HCT116 (cell line): ENCODE measurements at regions not wholly inside any gene's neighbourhood (a gene's known extent, or its start where the extent isn't known, plus 50 kb on each side); places are given as distances from the start of the nearest gene placed in this dataset.

Source experiments
- ATAC-seq: fragments of 200-7000 bp; cut with Tn5 transposase; 2 replicates; pipeline ENCODE4 v1.9.1; 2020; ENCODE audit warnings: mild to moderate bottlenecking, moderate library complexity
- BruUV-seq: library from RNA; stranded (reverse); fragments of 400-500 nt; replicated peaks from 2 replicates; lab custom pipeline; 2021; lab: Mats Ljungman, UMichigan
- CTCF ChIA-PET: fragments of 300-600 bp; sonication (Branson Sonifier 250); formaldehyde crosslinking; loops from one replicate; lab custom pipeline; 2021; ENCODE audit warnings: antibody characterized with exemption; lab: Charles Lee
- POLR2A ChIA-PET: fragments of 300-600, 350-600 bp; sonication (Branson Sonifier 250); formaldehyde crosslinking; loops from one replicate; lab custom pipeline; 2021; ENCODE audit warnings: antibody characterized with exemption; lab: Charles Lee
- RAD21 ChIA-PET, 2 experiments: fragments of 300-600 bp; sonication (Branson Sonifier 250); formaldehyde crosslinking; loops; one replicate each; lab custom pipeline; 2023; ENCODE audit warnings: low total read pairs in 2 of 2; ENCODE audit not compliant: uncharacterized antibody in 2 of 2, unreplicated experiment in 2 of 2, low non-redundant PET in 1 of 2; lab: Charles Lee
- DNase-seq: peaks from one replicate; pipeline ENCODE4 v3.0.0-alpha.2; 2010; ENCODE audit warnings: low read depth, low spot score
- H2AFZ ChIP-seq: fragments of 200-600 bp; shearing (Covaris generic), sonication (generic); 2 replicates; pipeline ENCODE4 v1.6.1; 2017; ENCODE audit warnings: low read depth, mixed run types, mixed read lengths, antibody characterized with exemption, low read length; ENCODE audit not compliant: poor library complexity, severe bottlenecking
- H3K27ac ChIP-seq: 2 replicates; pipeline ENCODE4 v1.5.1; 2012; ENCODE audit warnings: low read depth, low read length
- H3K27me3 ChIP-seq: fragments of 200-600 bp; sonication (generic); 2 replicates; pipeline ENCODE4 v1.6.1; 2016; ENCODE audit warnings: mixed run types, low read length, mixed read lengths; ENCODE audit not compliant: insufficient read depth
- H3K36me3 ChIP-seq, 2 experiments: fragments of 200-500 bp in 1 of 2; fragments of 200-600 bp in 1 of 2; sonication (Bioruptor generic) in 1 of 2; sonication (generic) in 1 of 2; 2 replicates each; pipeline versions ENCODE4 v1.5.1 to v1.6.1; 2014 to 2016; ENCODE audit warnings: low read length in 2 of 2, inconsistent platforms in 1 of 2, mixed read lengths in 1 of 2, mixed run types in 1 of 2; ENCODE audit not compliant: insufficient read depth in 2 of 2, control insufficient read depth in 1 of 2
- H3K4me1 ChIP-seq, 2 experiments: fragments of 200-600 bp in 1 of 2; sonication (generic) in 1 of 2; 2 replicates each; pipeline versions ENCODE4 v1.5.1 to v1.6.1; 2012 to 2017; ENCODE audit warnings: low read length in 2 of 2, inconsistent platforms in 1 of 2, mild to moderate bottlenecking in 1 of 2, mixed read lengths in 1 of 2, mixed run types in 1 of 2, moderate library complexity in 1 of 2; ENCODE audit not compliant: insufficient read depth in 2 of 2, control insufficient read depth in 1 of 2
- H3K4me2 ChIP-seq: fragments of 200-600 bp; sonication (generic); 2 replicates; pipeline ENCODE4 v1.6.1; 2017; ENCODE audit warnings: mixed run types, low read length, mixed read lengths
- H3K4me3 ChIP-seq, 2 experiments: fragments of 200-600 bp in 1 of 2; sonication (generic) in 1 of 2; replicated peaks in 1 of 2; 2 replicates each; pipeline ENCODE4 v1.5.1; 2011 to 2016; ENCODE audit warnings: low read length in 2 of 2, control low read depth in 1 of 2, low read depth in 1 of 2, mild to moderate bottlenecking in 1 of 2, mixed read lengths in 1 of 2, mixed run types in 1 of 2
- H3K79me2 ChIP-seq: fragments of 200-600 bp; sonication (generic); 2 replicates; pipeline ENCODE4 v1.6.1; 2017; ENCODE audit warnings: mild to moderate bottlenecking, mixed run types, low read length, moderate library complexity, mixed read lengths; ENCODE audit not compliant: insufficient read depth
- H3K9ac ChIP-seq: fragments of 200-600 bp; sonication (generic); 2 replicates; pipeline ENCODE4 v1.6.1; 2016; ENCODE audit warnings: low read length, mixed read lengths
- H3K9me2 ChIP-seq: fragments of 200-600 bp; sonication (generic), shearing (Covaris generic); 2 replicates; pipeline ENCODE4 v1.6.1; 2017; ENCODE audit warnings: mixed run types, mild to moderate bottlenecking, moderate library complexity; ENCODE audit not compliant: insufficient read depth
- H3K9me3 ChIP-seq, 2 experiments: fragments of 200-500 bp in 1 of 2; fragments of 200-600 bp in 1 of 2; sonication (Bioruptor generic) in 1 of 2; sonication (generic) in 1 of 2; 2 replicates each; pipeline ENCODE4 v1.6.1; 2014 to 2017; ENCODE audit warnings: low read length in 2 of 2, mixed read lengths in 2 of 2, inconsistent platforms in 1 of 2, low read depth in 1 of 2, mild to moderate bottlenecking in 1 of 2, mixed run types in 1 of 2, moderate library complexity in 1 of 2; ENCODE audit not compliant: control insufficient read depth in 1 of 2, insufficient read depth in 1 of 2
- H4K20me1 ChIP-seq: fragments of 200-600 bp; sonication (generic), shearing (Covaris generic); 2 replicates; pipeline ENCODE4 v1.6.1; 2017; ENCODE audit warnings: mixed run types, mild to moderate bottlenecking, moderate library complexity; ENCODE audit not compliant: insufficient read depth
- CEBPB ChIP-seq: IDR thresholded peaks from 2 replicates; pipeline ENCODE4 v1.6.1; 2012; ENCODE audit warnings: low read depth
- CTCF ChIP-seq, 3 experiments: fragments of 200-600 bp in 1 of 3; sonication (generic) in 1 of 3; IDR thresholded peaks in 2 of 3; conservative IDR thresholded peaks in 1 of 3; 2 replicates each; pipeline ENCODE4 v1.5.1; 2012 to 2017; ENCODE audit warnings: low read depth in 2 of 3, low read length in 2 of 3, antibody characterized with exemption in 1 of 3, borderline replicate concordance in 1 of 3, control low read depth in 1 of 3, mild to moderate bottlenecking in 1 of 3, mixed read lengths in 1 of 3, mixed run types in 1 of 3, moderate library complexity in 1 of 3; ENCODE audit not compliant: insufficient read depth in 1 of 3
- EGR1 ChIP-seq: IDR thresholded peaks from 2 replicates; pipeline ENCODE4 v1.6.1; 2012; ENCODE audit warnings: low read depth
- EZH2 ChIP-seq: fragments of 200-600 bp; sonication (generic); IDR thresholded peaks from 2 replicates; pipeline ENCODE4 v1.6.1; 2017; ENCODE audit warnings: antibody characterized with exemption, mixed run types
- EZH2phosphoT487 ChIP-seq: fragments of 200-600 bp; IDR thresholded peaks from 2 replicates; pipeline ENCODE4 v1.6.1; 2018; ENCODE audit warnings: antibody characterized with exemption, borderline replicate concordance
- POLR2AphosphoS5 ChIP-seq: IDR thresholded peaks from 2 replicates; pipeline ENCODE4 v1.6.1; 2011; ENCODE audit warnings: mild to moderate bottlenecking, low read depth, low read length, moderate library complexity
- SP1 ChIP-seq: IDR thresholded peaks from 2 replicates; pipeline ENCODE4 v1.6.1; 2012; ENCODE audit warnings: low read depth
- SRF ChIP-seq: IDR thresholded peaks from 2 replicates; pipeline ENCODE4 v1.6.1; 2012; ENCODE audit warnings: low read depth
- TCF7L2 ChIP-seq: IDR thresholded peaks from 2 replicates; pipeline ENCODE4 v1.7.0; 2011; ENCODE audit warnings: borderline replicate concordance, inconsistent platforms; ENCODE audit not compliant: insufficient read depth, insufficient read length; ENCODE audit errors: extremely low read depth
- YY1 ChIP-seq: IDR thresholded peaks from 2 replicates; pipeline ENCODE4 v1.6.1; 2011; ENCODE audit warnings: low read length, low read depth, moderate library complexity, mild to moderate bottlenecking; ENCODE audit not compliant: insufficient replicate concordance; ENCODE audit errors: extremely low read depth
- ZFX ChIP-seq: fragments of 450-650 bp; IDR thresholded peaks from 2 replicates; pipeline ENCODE4 v1.6.1; 2017
- intact Hi-C: fragments of 100-400 bp; cut with micrococcal nuclease; formaldehyde crosslinking; loops from 2 replicates; pipeline ENCODE4 v1.10.0; 2022

DNA sequence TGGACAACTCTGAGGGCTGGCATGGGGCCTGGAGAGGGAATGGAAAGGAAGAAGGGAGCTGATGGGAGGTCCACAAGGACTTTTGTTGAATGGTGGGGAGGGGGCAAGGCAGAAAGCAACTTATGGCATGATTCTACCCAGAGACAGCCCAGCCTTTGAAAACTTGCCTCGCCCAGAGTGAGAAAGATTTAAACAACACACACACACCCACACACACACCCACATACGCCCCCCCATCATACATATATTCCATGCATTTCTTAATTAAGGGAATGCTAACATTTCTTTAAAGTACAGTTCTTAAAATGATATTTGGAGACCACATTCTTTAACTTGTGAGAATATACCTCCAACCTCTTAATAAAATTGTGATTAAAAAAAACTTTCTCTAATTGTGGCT is 115.4 kb upstream of the F3 start:
- H3K27ac ChIP-seq, result peak overlapping the region; percentile 8; the same call in 1 of the 2 replicates
- peaks cover 32 to 71% of the 10 kb centered on the region in 2 experiments for H3K4me1 ChIP-seq
- TF ChIP-seq CEBPB (no peak), SP1 (no peak), SRF (no peak), EZH2phosphoT487 (no peak), EGR1 (0 out of 2 replicates have a peak, but pooled peaks have one; percentile 29), TCF7L2 (peak; percentile 32)
- ATAC-seq (no peak), DNase-seq (no peak)
- H3K36me3 ChIP-seq, result no peaks in the 10 kb centered on the region
- H3K4me3 ChIP-seq, result no peak overlapping the region
- no peak overlapping the region for H2AFZ ChIP-seq
- peak overlapping the region; percentile 27 for H3K4me2 ChIP-seq
- no peak overlapping the region for H3K9ac ChIP-seq
- H3K79me2 ChIP-seq, result no peaks in the 10 kb centered on the region
- CTCF ChIA-PET, result no interaction called here
- no peaks in the 10 kb centered on the region for H3K27me3 ChIP-seq
- POLR2A ChIA-PET, result no interaction called here
- BruUV-seq, result no TSS peak
- no peaks in the 10 kb centered on the region for H3K9me2 ChIP-seq
- no peaks in the 10 kb centered on the region for H4K20me1 ChIP-seq
- no peaks in the 10 kb centered on the region for H3K9me3 ChIP-seq
- intact Hi-C loops, result no loop called here
- RAD21 ChIA-PET, result no interaction called here

DNA sequence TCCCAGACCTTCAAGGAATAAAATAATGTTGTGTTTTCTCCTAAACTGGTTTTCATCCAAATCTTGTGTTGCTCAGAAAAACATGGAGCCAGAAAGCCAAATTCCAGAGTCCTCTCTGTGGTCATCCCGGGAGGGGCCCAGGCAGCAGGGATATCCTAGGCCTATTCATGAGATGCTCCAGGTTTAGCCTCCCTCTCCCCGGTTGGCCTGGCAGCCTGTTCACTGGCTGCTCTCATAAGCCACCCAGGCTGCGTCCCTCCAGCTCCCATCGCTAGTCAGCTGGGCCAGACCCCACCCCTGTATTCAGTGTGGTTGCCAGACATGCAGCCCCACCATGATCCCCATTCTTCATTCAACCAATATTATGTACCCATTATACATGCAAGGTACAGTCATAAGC is 113.4 kb upstream of the F3 start:
- CTCF ChIA-PET, result no interaction called here

More for the DNA sequence above, 113.4 kb upstream of the F3 start:
- ChIA-PET RAD21 (no interaction called here), POLR2A (no interaction called here)
- no peak overlapping the region for H2AFZ ChIP-seq
- ATAC-seq, result no peak
- intact Hi-C loops, result no loop called here
- no peaks in the 10 kb centered on the region for H4K20me1 ChIP-seq
- DNase-seq, result no peak
- no peak overlapping the region; a peak in 1 of 4 replicates for H3K4me3 ChIP-seq
- TF ChIP-seq CTCF (IDR thresholded peaks at IDR 0.05 in 2 of 3, conservative IDR thresholded peaks at IDR 0.05 in 1 of 3; ENCODE audit: borderline replicate concordance in 1 of 3, insufficient read depth in 1 of 3, low read depth in 2 of 3, low read length in 2 of 3) (no peak), ZFX (no peak; the same call in 1 of the 2 replicates), YY1 (no peak), POLR2AphosphoS5 (no peak), SP1 (no peak), CEBPB (no peak), EZH2 (no peak), EGR1 (no peak)
- no TSS peak for BruUV-seq
- H3K79me2 ChIP-seq, result no peaks in the 10 kb centered on the region
- H3K36me3 ChIP-seq, result no peaks in the 10 kb centered on the region
- peak overlapping the region; percentile 62; the same call in 1 of the 2 replicates for H3K4me2 ChIP-seq
- H3K9me2 ChIP-seq, result no peaks in the 10 kb centered on the region
- H3K9ac ChIP-seq, result no peak overlapping the region; the same call in 1 of the 2 replicates
- no peaks in the 10 kb centered on the region for H3K9me3 ChIP-seq
- peaks cover 29 to 60% of the 10 kb centered on the region in 2 experiments for H3K4me1 ChIP-seq
- H3K27ac ChIP-seq, result peak overlapping the region; percentile 65
- no peaks in the 10 kb centered on the region for H3K27me3 ChIP-seq
